Astrocyte of the cerebellum (primary cell): ENCODE measurements at regions not wholly inside any gene's neighbourhood (a gene's known extent, or its start where the extent isn't known, plus 50 kb on each side); places are given as distances from the start of the nearest gene placed in this dataset.
"Not testable (repeated sequence)": the region's sequence is repeated elsewhere in the genome, so short reads cannot be mapped to it uniquely, and the experiment has no call there.

Source experiments
- DNase-seq: peaks from one replicate; pipeline ENCODE4 v3.0.0-alpha.2; 2011; ENCODE audit warnings: low read depth
- H3K4me3 ChIP-seq: 2 replicates; pipeline ENCODE4 v1.5.1; 2011; ENCODE audit warnings: mild to moderate bottlenecking, low read depth, low read length, moderate library complexity
- CTCF ChIP-seq: IDR thresholded peaks from 2 replicates; pipeline ENCODE4 v1.5.1; 2012; ENCODE audit warnings: low read length, low read depth, moderate library complexity, mild to moderate bottlenecking; ENCODE audit errors: missing control alignments
- in situ Hi-C: cut with HindIII; loops from 2 replicates; pipeline ENCODE4 v1.10.0; 2017; ENCODE audit warnings: low sequenced_read_pairs

GRCh38 chr2:121150713-121151112 is 134.3 kb downstream of the TFCP2L1 start:
- in situ Hi-C loops: no loop called here
- DNase-seq: no peak
- TF ChIP-seq CTCF: no peak
- no peak overlapping the region for H3K4me3 ChIP-seq

GRCh38 chr2:121151311-121152109 is 133.5 kb downstream of the TFCP2L1 start:
- in situ Hi-C loops: no loop called here
- DNase-seq: no peak
- H3K4me3 ChIP-seq: no peak overlapping the region
- TF ChIP-seq CTCF: no peak

- no peak for TF ChIP-seq CTCF
- no peak overlapping the region for H3K4me3 ChIP-seq
- no peak for DNase-seq
- in situ Hi-C loops: no loop called here
These were observed 132.1 kb downstream of the TFCP2L1 start for GRCh38 chr2:121152861-121153260.

- in situ Hi-C loops: no loop called here
- TF ChIP-seq CTCF: no peak
- no peak for DNase-seq
- H3K4me3 ChIP-seq: no peak overlapping the region
These were observed 131.5 kb downstream of the TFCP2L1 start for GRCh38 chr2:121153516-121153915.

- in situ Hi-C loops: no loop called here
- H3K4me3 ChIP-seq: no peak overlapping the region
- TF ChIP-seq CTCF: no peak
- DNase-seq: no peak
These were observed 129.4 kb downstream of the TFCP2L1 start for GRCh38 chr2:121155502-121156056.

GRCh38 chr2:121157481-121157880 is 127.5 kb downstream of the TFCP2L1 start:
- H3K4me3 ChIP-seq, in situ Hi-C loops, DNase-seq: not testable (repeated sequence)
